ENCODE measurements at regions not wholly inside any gene's neighbourhood (a gene's known extent, or its start where the extent isn't known, plus 50 kb on each side); places are given as distances from the start of the nearest gene placed in this dataset.

GRCh38 chr4:79673898-79674297 is 265.9 kb upstream of the GK2 start:
- Histone ChIP-seq H3K4me3 (ENCODE audit: low read depth in 2 of 2, low read length in 1 of 2) (no peak overlapping the region), H3K9me3 (no peaks in the 10 kb centered on the region), H3K9me2 (no peaks in the 10 kb centered on the region), H3K27ac (ENCODE audit: low read depth in 2 of 2, low read length in 1 of 2) (no peak overlapping the region), H3K9ac (no peak overlapping the region), H3K4me1 (ENCODE audit: control insufficient read depth in 1 of 2, insufficient read depth in 2 of 2, low read depth in 1 of 2, low read length in 1 of 2) (peaks cover 0 to 2% of the 10 kb centered on the region in 2 experiments; a peak in 1 of 4 replicates), H2AFZ (ENCODE audit: low read depth) (no peak overlapping the region), H3K36me3 (replicated peaks in 1 of 2; ENCODE audit: control insufficient read depth in 1 of 2, insufficient read depth in 2 of 2, low read length in 1 of 2) (no peaks in the 10 kb centered on the region), H3F3A (replicated peaks; ENCODE audit: insufficient read depth) (no peaks in the 10 kb centered on the region), H4K20me1 (ENCODE audit: insufficient read depth) (no peaks in the 10 kb centered on the region), H3K27me3 (ENCODE audit: insufficient read depth) (no peaks in the 10 kb centered on the region), H3K79me2 (ENCODE audit: insufficient read depth) (no peaks in the 10 kb centered on the region), H3K4me2 (no peak overlapping the region)
- DNase-seq = no peak
- POLR2A ChIA-PET = no interaction called here
- TF ChIP-seq EP300 (IDR thresholded peaks at IDR 0.05; ENCODE audit: borderline replicate concordance in 1 of 2, low read depth in 1 of 2, low read length in 1 of 2) (no peak), ELF1 (IDR thresholded peaks at IDR 0.05) (no peak), NRF1 (IDR thresholded peaks at IDR 0.05; ENCODE audit: low read depth, low read length) (no peak), RCOR1 (IDR thresholded peaks at IDR 0.05; ENCODE audit: low read length) (no peak), RFX5 (IDR thresholded peaks at IDR 0.05; ENCODE audit: low read length) (no peak), REST (IDR thresholded peaks at IDR 0.05; ENCODE audit: low read depth, low read length) (no peak), TAF1 (IDR thresholded peaks at IDR 0.05; ENCODE audit: borderline replicate concordance, low read depth, low read length) (no peak), MXI1 (IDR thresholded peaks at IDR 0.05; ENCODE audit: low read depth, low read length) (no peak), MEF2A (IDR thresholded peaks at IDR 0.05; ENCODE audit: borderline replicate concordance, low read depth) (no peak), EZH2phosphoT487 (IDR thresholded peaks at IDR 0.05; ENCODE audit: borderline replicate concordance, low read depth) (no peak), USF1 (IDR thresholded peaks at IDR 0.05; ENCODE audit: borderline replicate concordance, low read depth) (no peak), GATA2 (CRISPR knock-in tag; IDR thresholded peaks at IDR 0.05) (no peak), RXRA (IDR thresholded peaks at IDR 0.05; ENCODE audit: borderline replicate concordance, low read depth) (no peak), TEAD4 (IDR thresholded peaks at IDR 0.05; ENCODE audit: borderline replicate concordance, insufficient read depth) (no peak), JUND (IDR thresholded peaks at IDR 0.05) (no peak)
- TF ChIP-seq, protein P1, sequence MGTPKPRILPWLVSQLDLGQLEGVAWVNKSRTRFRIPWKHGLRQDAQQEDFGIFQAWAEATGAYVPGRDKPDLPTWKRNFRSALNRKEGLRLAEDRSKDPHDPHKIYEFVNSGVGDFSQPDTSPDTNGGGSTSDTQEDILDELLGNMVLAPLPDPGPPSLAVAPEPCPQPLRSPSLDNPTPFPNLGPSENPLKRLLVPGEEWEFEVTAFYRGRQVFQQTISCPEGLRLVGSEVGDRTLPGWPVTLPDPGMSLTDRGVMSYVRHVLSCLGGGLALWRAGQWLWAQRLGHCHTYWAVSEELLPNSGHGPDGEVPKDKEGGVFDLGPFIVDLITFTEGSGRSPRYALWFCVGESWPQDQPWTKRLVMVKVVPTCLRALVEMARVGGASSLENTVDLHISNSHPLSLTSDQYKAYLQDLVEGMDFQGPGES (IDR thresholded peaks at IDR 0.05; ENCODE audit: low read depth, low read length) = no peak
- TF ChIP-seq, protein P2, sequence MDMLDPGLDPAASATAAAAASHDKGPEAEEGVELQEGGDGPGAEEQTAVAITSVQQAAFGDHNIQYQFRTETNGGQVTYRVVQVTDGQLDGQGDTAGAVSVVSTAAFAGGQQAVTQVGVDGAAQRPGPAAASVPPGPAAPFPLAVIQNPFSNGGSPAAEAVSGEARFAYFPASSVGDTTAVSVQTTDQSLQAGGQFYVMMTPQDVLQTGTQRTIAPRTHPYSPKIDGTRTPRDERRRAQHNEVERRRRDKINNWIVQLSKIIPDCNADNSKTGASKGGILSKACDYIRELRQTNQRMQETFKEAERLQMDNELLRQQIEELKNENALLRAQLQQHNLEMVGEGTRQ (IDR thresholded peaks at IDR 0.05; ENCODE audit: borderline replicate concordance, low read depth, low read length) = no peak
- CTCF ChIA-PET = no interaction called here
- 80% methylated on average over 3 of the region's 3 CpGs for WGBS (ENCODE audit: low lambda C conversion rate)

Data from SK-N-SH (cell line).